GM21825 (cell line): ENCODE measurements at regions not wholly inside any gene's neighbourhood (a gene's known extent, or its start where the extent isn't known, plus 50 kb on each side); places are given as distances from the start of the nearest gene placed in this dataset.

ENCODE experiments used
- ATAC-seq: cut with Tn5 transposase; IDR thresholded peaks from one replicate; pipeline ENCODE4 v1.9.1; 2021; ENCODE audit warnings: mild to moderate bottlenecking, moderate library complexity; ENCODE audit not compliant: unreplicated experiment

DNA sequence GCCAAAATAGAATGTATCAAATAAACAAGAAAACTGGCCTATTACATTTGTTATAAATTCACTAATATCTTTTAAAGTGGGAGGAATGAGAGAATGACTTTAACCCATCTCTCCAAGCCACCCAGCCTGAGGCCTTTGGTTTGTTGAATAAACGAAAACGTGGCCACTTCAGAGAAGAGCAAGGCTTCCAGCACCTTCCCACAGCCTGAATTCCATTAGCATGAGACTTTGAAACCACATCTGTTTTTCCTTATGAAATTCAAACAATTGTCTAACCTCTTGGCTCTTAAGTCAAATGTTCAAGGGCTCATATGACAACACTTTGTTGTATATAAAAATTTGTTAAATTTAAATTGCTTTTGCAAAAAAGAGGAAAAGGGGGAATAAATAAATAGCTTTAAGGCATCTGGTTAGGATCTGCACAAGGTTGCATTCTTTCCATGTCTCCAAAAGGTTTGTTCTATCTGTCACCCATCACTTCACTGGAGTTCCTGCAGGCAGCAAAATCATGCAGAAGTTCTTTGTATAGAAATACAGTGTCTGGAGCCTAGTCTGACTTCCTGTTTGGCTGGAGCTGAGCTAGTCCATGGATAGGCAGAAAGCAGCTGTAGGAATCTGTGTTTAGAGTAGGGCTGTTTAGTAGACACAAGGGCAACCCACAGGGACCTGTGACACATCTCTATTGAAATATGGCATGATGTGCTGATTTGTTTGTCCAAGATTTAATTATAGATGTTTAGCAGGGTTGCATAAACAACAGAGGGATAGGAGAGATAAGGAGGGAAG is 502.3 kb downstream of the KCTD12 start:
- no peak for ATAC-seq

DNA sequence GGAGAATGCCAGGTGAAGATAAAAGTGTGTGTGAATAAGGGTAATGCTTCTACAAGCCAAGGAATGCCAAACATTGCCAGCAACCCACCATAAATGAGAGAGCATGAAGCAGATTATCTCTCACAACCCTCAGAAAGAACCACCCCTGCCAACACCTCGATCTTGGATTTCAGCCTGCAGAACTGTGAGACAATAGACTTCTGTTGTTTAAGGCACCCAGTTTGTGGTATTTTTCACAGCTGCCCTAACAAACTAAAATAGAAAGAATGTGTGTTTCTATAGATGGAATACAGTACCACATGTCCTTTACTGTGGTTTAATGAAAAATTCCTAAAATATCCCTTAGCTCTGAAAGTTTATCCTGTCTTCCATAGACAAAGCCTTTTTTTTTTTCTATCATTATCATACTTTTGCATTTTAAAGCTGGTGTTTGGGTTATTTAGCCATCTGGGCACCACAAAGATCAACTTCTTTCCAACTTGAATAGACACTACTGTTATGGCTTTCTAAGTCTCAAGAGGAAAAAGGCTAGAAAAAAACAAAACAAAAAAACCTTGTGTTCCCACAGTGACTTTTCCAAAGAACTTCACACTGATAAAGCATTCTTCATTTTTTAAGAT is 505.6 kb downstream of the KCTD12 start:
- no peak for ATAC-seq

DNA sequence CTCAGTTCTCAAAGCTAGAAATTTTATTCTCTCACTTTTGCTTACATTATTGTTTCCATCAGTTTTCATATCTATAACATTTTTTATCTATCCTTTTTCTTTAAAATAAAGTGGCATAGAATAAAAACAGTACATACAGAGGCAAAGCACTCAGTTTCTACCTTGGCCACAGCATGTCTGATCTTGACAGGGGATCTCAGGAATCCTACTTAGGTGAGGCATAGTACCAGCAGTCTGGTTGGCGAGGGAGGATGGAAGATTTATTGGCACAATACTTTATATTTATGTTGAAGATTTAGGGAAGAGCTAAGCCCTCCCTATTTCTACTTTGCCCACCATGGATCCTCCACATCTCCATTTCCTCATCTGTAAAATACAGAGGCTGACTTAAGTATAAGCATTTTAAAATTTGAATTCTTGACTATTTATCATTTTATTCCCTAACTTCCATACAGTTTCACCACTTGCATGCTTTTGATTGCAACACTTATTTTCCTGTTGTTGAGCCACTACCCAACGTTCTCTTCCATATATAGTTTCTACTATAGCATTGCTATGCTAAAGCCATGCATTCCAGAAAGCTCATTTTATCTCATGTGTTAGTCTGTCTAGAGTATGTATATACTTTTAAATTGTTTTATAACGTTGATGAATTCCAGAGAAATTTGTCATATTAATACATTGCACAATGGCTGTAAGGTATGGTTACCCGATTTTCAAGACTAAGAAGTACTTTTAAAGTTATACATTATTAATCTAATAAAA is 506.7 kb downstream of the KCTD12 start:
- ATAC-seq: no peak

DNA sequence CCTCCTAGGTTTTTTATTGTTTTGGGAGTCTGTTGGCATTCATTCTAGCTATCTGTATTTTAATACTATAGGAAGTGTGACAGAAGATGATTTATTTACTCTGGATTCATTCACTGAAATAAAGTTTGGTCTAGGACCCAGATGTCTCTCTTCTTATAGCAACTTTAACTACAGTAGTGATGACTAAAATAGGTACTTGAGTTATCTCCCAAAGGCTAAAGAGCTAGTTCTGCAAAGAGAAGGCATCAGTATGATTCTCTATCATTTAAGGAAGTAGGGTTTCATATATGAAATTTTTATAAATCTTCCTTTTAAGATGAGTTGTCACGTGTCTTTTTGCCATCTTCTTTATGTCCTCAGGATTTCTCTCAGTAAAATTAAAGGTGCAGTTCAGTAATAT is 507.4 kb downstream of the KCTD12 start:
- no peak for ATAC-seq

DNA sequence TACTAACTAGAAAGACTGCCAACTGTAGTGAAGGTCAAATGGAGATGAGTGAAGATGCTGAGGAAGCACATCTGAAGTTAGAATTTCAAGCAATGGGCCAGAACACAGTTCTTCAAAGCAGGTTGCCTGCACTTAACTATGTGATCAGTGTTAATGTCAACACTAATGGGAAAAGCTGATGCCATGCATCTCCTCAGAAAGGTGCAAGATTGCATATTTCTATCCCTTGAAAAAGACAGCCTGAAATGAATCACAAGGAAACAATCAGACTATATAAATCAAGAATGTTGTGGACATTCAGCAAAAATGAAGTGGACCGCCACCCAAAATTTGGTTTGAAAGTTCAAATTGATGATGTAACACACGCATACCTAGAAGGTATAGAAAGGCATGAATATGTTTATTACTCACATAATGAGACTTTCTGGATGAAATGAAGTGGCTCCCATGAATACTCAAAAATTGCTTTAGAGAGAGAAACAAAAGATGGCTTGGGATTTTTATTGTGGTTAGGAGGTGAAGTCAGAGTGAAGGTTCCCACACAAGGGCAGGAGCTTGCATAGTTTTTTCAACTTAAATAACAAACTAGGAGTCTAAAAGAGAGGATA is 522.4 kb downstream of the KCTD12 start:
- no peak for ATAC-seq

DNA sequence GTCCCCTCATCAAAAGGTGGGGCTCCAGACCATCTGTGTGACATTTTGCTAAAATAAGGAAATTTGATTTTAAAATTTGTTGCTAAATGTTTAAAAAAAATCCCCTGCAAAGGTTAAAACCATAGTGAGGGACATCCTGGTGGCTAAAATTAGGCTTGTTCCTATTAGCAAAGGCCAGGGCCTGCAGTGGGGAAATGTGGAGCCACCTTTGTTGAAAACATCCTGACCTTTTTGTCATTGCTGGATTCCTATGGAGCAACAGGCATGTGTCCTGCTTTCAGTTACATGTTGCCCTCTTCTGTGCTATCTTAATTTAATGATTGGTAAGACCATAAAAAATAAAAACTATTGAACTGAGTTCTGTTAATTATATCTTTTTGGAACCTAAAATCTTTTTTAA is 524.3 kb downstream of the KCTD12 start:
- ATAC-seq: no peak

DNA sequence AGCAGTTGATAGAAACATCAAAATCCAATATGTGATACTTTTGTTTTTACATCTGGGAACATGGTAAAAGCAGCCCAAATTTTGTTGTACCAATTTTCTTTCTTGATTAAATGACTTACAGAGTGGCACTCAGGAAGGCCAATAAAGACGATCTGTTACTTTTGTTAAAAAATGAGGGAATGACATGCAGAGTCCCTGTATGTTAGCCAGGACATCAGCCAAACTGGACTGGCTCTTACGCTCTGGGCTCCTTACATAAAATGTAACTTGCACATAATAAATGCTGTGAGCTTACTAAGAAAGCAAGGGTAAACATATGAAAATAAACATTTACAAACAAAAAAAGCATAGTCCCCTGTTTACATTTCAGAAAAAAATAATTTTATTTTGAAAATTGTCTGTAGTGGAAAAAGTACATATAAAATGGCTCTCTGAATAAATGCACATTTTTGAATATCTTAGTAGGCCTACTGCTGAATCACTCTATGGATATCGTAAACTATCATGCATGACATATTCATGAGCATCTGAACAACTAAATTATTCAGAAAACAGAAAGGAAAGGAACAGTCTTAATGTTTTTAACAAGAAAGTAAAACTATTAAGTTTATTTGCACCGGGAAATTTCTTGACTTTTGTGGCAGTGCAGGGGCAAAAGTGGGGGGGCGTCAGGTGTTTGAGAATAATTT is 534.5 kb downstream of the KCTD12 start:
- ATAC-seq: no peak

DNA sequence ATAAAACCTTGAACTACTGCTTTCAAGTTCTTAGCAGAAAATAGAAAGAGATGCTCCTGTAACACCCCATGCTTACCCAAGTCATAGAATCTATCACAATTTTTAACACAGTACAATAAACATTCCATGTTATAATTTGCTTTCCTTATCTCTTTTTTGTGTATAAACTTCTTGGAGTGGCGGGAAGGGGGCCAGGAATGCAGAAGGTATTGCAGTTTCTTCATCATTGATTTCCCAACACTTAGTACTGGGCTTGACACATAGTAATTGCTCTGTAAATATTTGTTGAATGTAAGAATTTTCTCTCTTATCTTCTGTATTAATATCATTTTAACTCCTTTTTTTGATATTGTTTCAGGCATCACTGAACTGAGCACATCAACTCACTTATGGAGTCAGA is 535.8 kb downstream of the KCTD12 start:
- no peak for ATAC-seq

DNA sequence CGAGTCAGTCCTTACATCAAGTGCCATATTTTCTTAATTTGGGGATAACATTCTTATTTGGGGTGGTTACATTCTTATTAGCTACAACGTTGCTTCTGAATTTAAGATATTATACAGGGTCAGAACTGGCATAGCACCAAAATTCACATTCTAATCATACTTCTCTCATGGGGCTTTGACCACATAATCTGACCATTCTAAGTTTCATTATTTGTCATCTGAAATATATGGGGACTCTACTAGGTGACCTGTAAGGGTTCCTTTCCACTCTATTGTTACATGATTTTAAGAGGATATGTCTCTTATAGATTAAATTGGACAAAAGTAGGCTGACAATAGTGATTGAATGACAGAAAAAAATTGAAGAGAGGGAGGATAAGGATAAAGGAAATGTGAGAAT is 536.5 kb downstream of the KCTD12 start:
- no peak for ATAC-seq

DNA sequence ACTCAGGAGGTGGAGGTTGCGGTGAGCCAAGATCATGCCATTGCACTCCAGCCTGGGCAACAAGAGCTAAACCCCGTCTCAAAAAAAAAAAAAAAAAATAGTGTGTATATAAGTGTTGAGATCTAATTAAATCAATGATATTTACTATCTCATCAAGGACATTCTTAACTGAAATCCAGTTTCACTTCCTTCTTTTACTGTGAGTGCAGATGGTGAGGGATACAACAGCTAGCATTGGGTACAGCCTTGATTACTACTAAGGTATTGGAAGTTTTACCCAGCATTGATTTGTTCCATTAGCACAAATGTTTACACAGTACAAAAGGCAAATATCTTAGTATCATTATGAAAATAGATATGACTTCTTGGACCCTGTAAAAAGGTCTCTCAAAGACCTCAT is 546.6 kb downstream of the KCTD12 start:
- ATAC-seq: no peak

DNA sequence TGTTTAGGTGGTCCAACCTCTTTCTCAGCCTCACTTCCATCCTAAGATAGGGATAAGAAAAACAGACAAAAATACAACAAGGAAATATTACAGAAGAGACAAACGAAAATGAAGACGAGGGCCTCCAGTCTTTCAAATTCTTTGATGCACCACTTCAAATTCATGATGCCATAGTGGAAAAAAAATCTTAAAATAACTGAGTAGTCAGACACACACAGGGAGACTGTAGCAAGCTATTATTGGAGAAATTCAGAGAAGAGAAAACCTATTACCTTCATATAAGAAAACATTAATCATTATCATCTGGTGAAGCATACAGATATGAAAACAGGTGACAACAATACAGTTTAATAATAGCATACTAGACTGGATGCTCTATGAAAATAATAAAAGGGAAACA is 548.2 kb downstream of the KCTD12 start:
- ATAC-seq: no peak

DNA sequence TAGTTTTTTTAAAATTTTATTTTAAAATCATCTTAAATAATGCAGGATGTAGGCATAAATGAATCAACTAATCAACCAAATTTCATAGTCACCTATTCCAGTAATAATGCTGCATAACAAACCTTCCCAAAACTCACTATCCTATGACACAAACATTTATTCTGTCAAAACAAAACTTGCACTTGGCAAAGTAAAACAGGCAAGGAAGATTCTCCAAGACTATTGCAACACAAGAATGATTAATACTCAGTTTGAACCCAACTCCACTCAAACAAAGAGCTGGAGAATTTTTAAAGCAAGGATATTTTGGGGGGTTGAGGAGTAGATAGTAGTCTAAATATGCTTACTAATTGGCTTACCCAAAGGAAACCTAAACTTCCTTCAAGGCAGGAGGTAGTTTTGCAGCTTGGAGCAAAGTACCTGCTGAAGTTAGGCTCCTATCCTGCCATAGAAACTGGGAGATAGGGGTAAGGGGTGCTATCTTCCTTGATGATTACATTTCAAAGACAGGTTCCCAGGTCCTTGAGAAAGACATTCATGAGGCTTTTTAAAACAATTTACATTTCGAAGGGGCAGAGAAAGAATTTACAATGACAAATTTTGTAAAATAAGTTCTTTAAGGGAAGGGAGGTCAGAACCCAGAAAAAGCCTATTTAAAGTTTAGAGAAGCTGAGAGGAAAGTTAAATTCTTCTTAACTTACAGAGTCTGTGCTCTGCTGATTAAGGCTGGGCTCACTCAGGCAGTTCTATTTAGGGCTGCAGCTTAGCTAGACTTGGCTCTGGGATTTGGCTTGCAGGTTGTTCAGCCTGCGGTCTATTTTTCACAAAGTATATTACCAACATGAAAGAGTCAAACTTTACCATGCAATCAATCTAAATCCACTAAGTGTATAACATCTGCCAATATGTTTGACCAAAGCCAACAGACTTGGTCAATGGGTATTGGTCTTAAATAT is 549.0 kb downstream of the KCTD12 start:
- ATAC-seq: no peak

DNA sequence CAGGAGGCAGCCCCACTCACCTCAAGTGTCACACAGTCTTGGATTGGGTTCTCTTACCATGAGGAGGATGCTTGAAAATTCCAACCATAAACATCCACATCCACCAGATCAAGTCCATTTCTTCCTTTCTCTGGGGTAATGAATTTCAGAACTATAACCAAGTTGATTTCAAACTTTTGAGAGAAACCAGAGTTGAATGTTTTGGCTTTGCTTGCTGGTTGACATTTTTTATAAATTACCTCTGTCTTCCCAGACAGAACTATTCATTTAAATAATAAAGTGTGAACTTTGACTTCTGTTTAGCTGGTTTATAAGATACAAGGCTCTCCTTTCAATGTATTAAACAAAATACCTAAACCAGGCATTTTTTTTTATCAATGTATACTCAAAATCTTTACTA is 550.7 kb downstream of the KCTD12 start:
- ATAC-seq: no peak

DNA sequence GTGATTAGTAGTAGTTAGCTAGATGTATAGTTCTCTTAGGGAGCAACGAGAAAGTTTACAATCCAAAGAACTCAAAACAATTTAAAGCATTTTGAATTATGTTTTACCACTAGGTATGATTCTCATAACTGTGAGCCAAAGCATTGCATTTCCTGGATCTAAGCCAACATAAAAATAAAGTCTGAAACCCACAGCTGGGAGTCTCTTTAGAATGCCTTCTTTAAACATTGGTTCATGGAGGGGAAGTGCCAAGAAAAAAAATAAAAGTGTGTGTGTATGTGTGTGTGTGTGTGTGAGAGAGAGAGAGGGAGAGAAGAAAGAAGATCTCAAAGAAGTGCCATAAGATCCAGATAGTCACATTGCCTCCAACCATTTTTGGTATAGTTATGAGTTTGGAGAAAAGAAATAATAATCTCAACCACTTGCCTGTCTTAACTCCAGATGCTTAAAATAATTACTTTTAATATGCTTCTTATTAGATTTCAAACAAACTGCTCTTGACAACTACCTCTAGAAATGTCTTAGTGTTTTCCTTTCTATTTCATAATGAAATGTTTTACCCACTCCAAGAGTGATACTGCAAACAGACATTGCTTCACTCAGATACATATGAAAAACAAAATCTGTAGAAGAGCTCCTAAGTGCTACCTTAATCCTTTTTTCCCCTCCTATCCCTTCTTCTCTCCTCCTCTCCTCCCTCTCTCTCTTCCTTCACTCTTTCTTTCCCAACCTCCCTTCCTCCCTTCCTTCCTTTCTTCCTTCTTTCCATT is 554.1 kb downstream of the KCTD12 start:
- no peak for ATAC-seq

DNA sequence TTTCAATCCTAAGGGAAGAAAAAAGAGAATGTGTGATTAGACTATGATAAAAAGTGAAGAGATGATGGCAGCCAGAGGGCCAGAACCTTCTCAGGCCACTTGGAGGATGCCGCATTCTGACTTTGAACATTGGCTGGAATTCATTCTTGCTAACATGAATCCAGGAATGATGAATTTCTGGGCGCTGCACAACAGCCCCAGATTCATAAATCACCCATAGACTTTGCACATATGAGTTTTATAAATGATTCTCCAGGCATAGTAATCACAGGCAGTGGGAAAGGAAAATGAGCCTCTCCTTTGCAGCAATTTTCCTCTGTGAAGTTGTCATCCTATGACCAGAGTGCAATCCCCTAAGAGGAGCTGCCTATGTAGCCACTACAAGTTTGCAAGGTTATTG is 555.4 kb downstream of the KCTD12 start:
- ATAC-seq: no peak

DNA sequence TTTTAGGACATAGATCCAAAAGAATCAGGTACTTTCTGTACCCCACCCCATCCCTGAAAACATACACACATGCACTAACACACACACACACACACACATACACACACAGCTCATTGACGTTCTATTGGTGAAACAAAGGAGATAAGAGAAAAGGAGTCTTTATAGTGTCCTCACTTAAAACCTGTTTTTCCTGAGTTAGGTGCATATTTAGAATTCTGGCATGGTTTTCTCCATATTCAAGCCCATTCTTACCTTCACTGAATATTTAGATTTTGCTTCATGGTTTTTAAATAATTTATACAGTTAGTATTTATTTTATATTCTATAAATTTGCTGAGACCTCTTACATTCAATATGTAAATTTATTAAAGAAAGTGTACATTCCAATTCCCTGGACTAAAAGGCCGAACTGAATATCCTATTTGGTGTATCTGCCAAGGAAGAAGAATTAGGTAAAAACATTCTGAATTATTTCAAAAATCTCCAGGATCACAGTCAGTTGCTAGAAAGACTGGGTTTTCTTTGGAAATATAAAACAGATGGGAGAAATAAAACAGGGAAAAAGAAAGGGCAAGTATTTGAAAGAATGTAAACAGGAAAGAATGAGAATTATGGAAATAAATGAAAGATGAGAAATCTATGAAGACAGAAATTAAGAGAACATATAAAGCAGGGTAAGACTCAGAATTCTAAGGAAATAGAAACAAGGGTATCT is 556.2 kb downstream of the KCTD12 start:
- ATAC-seq: no peak

DNA sequence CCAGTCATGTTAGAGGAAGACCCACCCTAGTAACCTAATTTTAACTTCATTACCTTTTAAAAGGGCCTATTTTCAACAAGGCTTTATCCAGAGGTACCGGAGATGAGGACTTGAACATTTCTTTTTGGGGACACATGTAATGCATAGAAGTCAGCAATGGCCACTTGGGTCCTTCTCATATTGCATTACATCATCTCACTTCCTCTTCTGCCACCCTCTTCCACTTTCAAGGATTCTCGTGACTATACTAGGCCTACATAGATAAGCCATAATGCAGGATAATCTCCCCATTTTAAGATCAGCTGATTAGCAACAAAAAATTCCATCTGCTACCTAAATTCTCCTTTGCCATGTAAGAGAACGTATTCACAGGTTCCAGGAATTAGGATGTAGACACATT is 557.2 kb downstream of the KCTD12 start:
- ATAC-seq: no peak

DNA sequence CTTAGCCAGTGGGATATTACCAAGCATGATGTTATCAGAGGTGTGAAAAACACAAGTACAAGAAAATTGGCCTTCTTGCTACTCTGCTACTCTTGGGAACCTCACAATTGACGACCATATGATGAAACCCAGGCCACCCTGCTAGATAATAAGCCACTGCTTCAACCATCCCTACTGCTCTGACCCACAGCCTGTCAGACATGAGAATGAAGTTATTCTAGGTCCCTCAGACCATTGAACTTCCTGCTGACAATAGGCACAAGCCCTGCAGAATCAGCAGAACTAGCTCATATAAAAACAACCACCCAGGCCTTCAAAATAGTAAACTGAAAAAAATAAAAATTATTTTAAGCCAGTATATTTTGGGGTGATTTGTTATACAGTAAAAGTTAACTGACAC is 559.9 kb downstream of the KCTD12 start:
- no peak for ATAC-seq

DNA sequence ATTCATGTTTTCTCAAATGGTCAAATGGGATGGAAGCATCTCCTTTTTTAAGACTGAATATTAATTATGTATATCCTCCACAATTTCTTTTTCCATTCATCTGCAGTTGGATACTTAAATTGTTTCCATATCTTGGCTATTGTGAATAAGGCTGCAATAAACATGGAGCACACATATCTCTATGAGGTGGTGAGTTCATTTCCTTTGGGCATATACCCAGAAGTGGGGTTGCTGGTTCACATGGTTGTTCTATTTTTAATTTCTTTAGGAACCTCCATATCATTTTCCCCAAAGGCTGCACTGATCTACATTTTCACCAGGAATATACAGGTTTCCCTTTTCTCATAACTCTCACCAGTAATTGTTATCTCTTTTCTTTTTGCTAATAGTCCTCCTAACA is 566.3 kb downstream of the KCTD12 start:
- ATAC-seq: no peak
